ENCODE measurements at regions not wholly inside any gene's neighbourhood (a gene's known extent, or its start where the extent isn't known, plus 50 kb on each side); places are given as distances from the start of the nearest gene placed in this dataset.
"Not testable (repeated sequence)": the region's sequence is repeated elsewhere in the genome, so short reads cannot be mapped to it uniquely, and the experiment has no call there.

DNA sequence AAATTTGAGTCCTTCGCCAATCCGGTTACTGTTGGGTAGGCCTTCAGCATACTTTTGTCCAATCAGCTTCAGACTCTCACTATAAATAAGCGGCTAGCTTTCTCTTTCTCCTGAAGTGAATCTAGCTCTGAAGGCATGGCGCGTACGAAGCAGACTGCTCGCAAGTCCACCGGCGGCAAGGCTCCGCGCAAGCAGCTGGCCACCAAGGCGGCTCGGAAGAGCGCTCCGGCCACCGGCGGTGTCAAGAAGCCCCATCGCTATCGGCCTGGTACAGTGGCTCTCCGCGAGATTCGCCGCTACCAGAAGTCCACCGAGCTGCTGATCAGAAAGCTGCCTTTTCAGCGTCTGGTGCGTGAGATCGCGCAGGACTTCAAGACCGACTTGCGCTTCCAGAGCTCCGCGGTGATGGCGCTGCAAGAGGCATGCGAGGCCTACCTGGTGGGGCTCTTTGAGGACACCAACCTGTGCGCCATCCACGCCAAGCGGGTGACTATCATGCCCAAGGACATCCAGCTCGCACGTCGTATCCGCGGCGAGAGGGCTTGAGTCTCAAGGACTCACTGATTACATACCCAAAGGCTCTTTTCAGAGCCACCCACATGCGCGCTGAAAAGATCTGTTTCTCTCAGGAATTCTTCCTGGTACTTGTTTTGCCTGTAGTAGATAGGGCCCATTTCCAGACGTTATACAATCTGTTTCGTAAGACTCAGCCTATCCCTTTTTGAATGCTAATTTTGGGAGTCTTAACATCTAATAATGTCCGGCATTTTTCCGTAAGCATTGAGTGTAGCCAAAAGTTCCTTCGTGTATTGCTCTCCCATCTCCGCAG is 102.0 kb downstream of the OR2B2 start:
- Histone ChIP-seq H3K36me3 (ENCODE audit: insufficient read depth, low read length) (no peaks in the 10 kb centered on the region), H3K4me1 (ENCODE audit: insufficient read depth, low read length) (peaks cover 12% of the 10 kb centered on the region), H3K27me3 (ENCODE audit: control insufficient read depth in 1 of 2, insufficient read depth in 2 of 2, low read length in 2 of 2) (peaks cover 10 to 27% of the 10 kb centered on the region in 2 donors), H3K4me3 (ENCODE audit: low read depth in 1 of 2, low read length in 2 of 2) (peak overlapping the region; percentile 39 to 75), H3K9me3 (ENCODE audit: low read length) (no peaks in the 10 kb centered on the region), H3K9ac (ENCODE audit: low read length) (peak overlapping the region; percentile 44), H3K27ac (ENCODE audit: low read depth, low read length) (peak overlapping the region; percentile 79)

GRCh38 chr6:27809067-27809938 is 102.9 kb downstream of the OR2B2 start:
- no peaks in the 10 kb centered on the region for H3K36me3 ChIP-seq (ENCODE audit: insufficient read depth, low read length)
- no peaks in the 10 kb centered on the region for H3K9me3 ChIP-seq (ENCODE audit: low read length)
- H3K4me3 ChIP-seq (ENCODE audit: low read depth in 1 of 2, low read length in 2 of 2): peak overlapping the region; percentile 39 to 75
- peaks cover 12% of the 10 kb centered on the region for H3K4me1 ChIP-seq (ENCODE audit: insufficient read depth, low read length)
- H3K27me3 ChIP-seq (ENCODE audit: control insufficient read depth in 1 of 2, insufficient read depth in 2 of 2, low read length in 2 of 2): peaks cover 10 to 19% of the 10 kb centered on the region in 2 donors
- H3K27ac ChIP-seq (ENCODE audit: low read depth, low read length): peak overlapping the region; percentile 79
- no peak overlapping the region for H3K9ac ChIP-seq (ENCODE audit: low read length)

- H3K9ac ChIP-seq (ENCODE audit: low read length); H3K36me3 ChIP-seq (ENCODE audit: insufficient read depth, low read length); H3K27ac ChIP-seq (ENCODE audit: low read depth, low read length); H3K9me3 ChIP-seq (ENCODE audit: low read length): not testable (repeated sequence)
- Histone ChIP-seq H3K4me3 (ENCODE audit: low read depth in 1 of 2, low read length in 2 of 2) (peak overlapping the region in 1 of 2 donors; percentile 70), H3K27me3 (ENCODE audit: control insufficient read depth in 1 of 2, insufficient read depth in 2 of 2, low read length in 2 of 2) (peaks cover 10 to 18% of the 10 kb centered on the region in 2 donors), H3K4me1 (ENCODE audit: insufficient read depth, low read length) (peaks cover 12% of the 10 kb centered on the region)
These were observed 103.7 kb downstream of the OR2B2 start for GRCh38 chr6:27808242-27809066.

DNA sequence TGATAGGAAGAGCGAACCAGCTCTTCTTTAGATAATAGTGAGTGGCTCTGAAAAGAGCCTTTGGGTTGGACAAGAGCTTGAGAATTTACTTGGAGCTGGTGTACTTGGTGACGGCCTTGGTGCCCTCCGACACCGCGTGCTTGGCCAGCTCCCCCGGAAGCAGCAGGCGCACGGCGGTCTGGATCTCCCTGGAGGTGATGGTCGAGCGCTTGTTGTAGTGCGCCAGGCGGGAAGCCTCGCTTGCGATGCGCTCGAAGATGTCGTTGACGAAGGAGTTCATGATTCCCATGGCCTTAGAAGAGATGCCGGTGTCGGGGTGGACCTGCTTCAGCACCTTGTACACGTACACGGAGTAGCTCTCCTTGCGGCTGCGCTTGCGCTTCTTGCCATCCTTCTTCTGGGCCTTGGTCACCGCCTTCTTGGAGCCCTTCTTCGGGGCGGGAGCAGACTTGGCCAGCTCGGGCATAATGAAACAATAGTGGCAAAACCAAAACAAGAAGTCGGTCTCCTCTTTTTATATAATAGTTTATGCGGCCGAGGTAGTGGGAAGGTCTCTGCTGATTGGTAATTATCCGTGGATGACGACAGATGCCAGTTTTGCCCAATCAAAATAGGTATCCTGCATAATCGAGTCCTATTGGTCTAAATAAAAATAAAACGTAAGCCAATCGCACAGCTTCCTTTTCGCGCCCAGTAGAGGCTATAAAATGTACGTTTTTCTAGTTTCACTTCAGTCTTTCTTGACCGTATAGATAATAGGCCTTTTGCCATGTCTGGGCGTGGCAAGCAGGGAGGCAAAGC is 104.6 kb downstream of the OR2B2 start:
- H3K36me3 ChIP-seq (ENCODE audit: insufficient read depth, low read length); H3K9me3 ChIP-seq (ENCODE audit: low read length); H3K9ac ChIP-seq (ENCODE audit: low read length): not testable (repeated sequence)
- Histone ChIP-seq H3K4me1 (ENCODE audit: insufficient read depth, low read length) (peaks cover 12% of the 10 kb centered on the region), H3K4me3 (ENCODE audit: low read depth in 1 of 2, low read length in 2 of 2) (peak overlapping the region; percentile 25 to 70), H3K27me3 (ENCODE audit: control insufficient read depth in 1 of 2, insufficient read depth in 2 of 2, low read length in 2 of 2) (peaks cover 10 to 18% of the 10 kb centered on the region in 2 donors), H3K27ac (ENCODE audit: low read depth, low read length) (peak overlapping the region; percentile 63)

DNA sequence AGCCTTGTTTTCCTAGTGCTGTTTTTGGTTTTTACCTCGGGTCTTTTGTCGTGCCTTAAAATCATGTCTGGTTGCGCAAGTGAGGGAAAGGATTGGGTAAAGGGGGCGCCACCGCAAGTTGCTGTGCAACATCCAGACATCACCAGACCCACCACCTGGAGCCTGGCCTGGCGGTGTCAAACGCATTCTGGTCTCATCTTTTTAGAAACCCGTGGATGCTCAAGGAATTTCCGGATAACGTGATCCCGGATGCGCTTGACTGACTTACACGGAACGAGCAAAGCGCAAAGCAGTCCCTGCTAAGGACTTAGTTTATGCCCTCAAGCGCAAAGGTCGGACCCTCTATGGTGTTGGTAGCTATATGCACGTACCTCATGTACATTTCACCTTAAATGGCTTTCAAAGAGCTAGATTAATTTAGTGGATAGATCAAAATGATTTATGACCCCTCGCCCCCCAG is 105.2 kb downstream of the OR2B2 start:
- H3K27me3 ChIP-seq (ENCODE audit: control insufficient read depth in 1 of 2, insufficient read depth in 2 of 2, low read length in 2 of 2): peaks cover 10 to 18% of the 10 kb centered on the region in 2 donors
- H3K4me3 ChIP-seq (ENCODE audit: low read depth in 1 of 2, low read length in 2 of 2): peak overlapping the region; percentile 25 to 70
- H3K9ac ChIP-seq (ENCODE audit: low read length): no peak overlapping the region
- no peaks in the 10 kb centered on the region for H3K36me3 ChIP-seq (ENCODE audit: insufficient read depth, low read length)
- no peaks in the 10 kb centered on the region for H3K9me3 ChIP-seq (ENCODE audit: low read length)
- H3K27ac ChIP-seq (ENCODE audit: low read depth, low read length): peak overlapping the region; percentile 63
- peaks cover 12% of the 10 kb centered on the region for H3K4me1 ChIP-seq (ENCODE audit: insufficient read depth, low read length)

DNA sequence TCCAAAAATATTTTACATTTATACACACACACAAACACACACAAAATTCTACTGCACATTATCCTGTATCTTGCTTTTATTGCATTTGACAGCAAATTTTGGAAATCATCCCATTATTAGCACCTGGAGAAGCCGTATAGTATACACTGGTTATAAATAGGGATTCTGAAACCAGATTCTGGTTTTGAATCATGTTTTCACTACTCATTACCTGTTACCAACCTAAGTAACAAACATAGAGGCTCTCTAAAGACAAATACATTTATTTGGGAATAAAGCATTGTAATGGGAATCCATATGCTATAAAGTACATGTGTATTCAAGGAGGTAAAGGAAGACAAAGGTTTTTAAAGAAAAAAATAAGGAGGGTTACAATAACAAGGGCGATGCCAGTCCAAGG is 106.8 kb downstream of the OR2B2 start:
- no peak overlapping the region for H3K4me3 ChIP-seq (ENCODE audit: low read depth in 1 of 2, low read length in 2 of 2)
- H3K36me3 ChIP-seq (ENCODE audit: insufficient read depth, low read length): no peaks in the 10 kb centered on the region
- H3K4me1 ChIP-seq (ENCODE audit: insufficient read depth, low read length): peaks cover 12% of the 10 kb centered on the region
- H3K9ac ChIP-seq (ENCODE audit: low read length): no peak overlapping the region
- no peaks in the 10 kb centered on the region for H3K9me3 ChIP-seq (ENCODE audit: low read length)
- H3K27ac ChIP-seq (ENCODE audit: low read depth, low read length): no peak overlapping the region
- peaks cover 10 to 16% of the 10 kb centered on the region in 2 donors for H3K27me3 ChIP-seq (ENCODE audit: control insufficient read depth in 1 of 2, insufficient read depth in 2 of 2, low read length in 2 of 2)

DNA sequence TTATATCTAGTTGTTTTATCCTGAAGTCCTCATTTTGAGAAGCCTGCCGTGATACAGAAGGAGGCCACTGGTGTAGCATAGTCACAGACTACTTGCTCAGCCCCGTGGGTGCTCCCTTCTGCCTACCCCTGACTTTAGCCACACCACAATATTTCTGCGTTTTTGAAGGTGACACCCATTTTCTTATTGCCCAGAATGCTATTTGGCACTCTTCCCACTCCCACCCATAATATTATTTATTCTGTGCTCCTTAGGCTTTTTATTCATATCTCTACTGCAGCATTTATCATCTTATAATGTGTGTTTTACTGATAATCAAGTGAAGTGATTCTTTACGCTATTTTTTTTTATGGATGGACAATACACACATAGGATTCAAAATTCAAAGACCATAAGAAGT is 107.3 kb downstream of the OR2B2 start:
- Histone ChIP-seq H3K9me3 (ENCODE audit: low read length) (no peaks in the 10 kb centered on the region), H3K4me1 (ENCODE audit: insufficient read depth, low read length) (peaks cover 12% of the 10 kb centered on the region), H3K36me3 (ENCODE audit: insufficient read depth, low read length) (no peaks in the 10 kb centered on the region), H3K4me3 (ENCODE audit: low read depth in 1 of 2, low read length in 2 of 2) (no peak overlapping the region), H3K9ac (ENCODE audit: low read length) (no peak overlapping the region), H3K27ac (ENCODE audit: low read depth, low read length) (no peak overlapping the region), H3K27me3 (ENCODE audit: control insufficient read depth in 1 of 2, insufficient read depth in 2 of 2, low read length in 2 of 2) (peaks cover 10 to 11% of the 10 kb centered on the region in 2 donors)

DNA sequence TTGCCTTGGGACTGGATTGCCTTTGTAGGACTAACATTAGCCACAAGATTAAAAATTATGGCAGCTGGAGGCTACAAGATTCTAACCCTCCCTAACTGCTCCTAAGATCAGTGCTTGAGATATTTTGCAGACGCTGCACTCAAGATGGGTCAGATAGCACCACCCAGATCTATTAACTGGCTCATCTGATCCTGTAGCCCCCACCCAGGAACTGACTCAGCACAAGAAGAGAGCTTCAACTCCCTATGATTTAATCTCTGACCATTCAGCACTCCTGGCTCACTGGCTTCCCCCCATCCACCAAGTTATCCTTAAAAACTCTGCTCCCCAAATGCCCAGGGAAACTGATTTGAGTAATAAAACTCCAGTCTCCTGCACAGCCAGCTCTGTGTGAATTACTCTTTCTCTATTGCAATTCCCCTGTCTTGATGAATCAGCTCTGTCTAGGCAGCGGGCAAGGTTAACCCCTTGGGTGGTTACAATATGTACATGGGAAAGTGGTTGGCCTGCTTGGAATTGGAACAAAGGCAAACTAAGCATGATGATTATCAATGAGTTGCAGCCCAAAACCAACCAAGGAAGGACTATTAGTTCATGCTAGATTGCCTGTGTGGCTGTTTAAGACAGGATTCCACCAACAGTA is 111.3 kb downstream of the OR2B2 start:
- H3K4me1 ChIP-seq (ENCODE audit: insufficient read depth, low read length): no peaks in the 10 kb centered on the region
- H3K9ac ChIP-seq (ENCODE audit: low read length): no peak overlapping the region
- H3K9me3 ChIP-seq (ENCODE audit: low read length): no peaks in the 10 kb centered on the region
- no peak overlapping the region for H3K27ac ChIP-seq (ENCODE audit: low read depth, low read length)
- H3K36me3 ChIP-seq (ENCODE audit: insufficient read depth, low read length): no peaks in the 10 kb centered on the region
- H3K27me3 ChIP-seq (ENCODE audit: control insufficient read depth in 1 of 2, insufficient read depth in 2 of 2, low read length in 2 of 2): no peaks in the 10 kb centered on the region
- H3K4me3 ChIP-seq (ENCODE audit: low read depth in 1 of 2, low read length in 2 of 2): no peak overlapping the region

GRCh38 chr6:27797960-27798359 is 114.2 kb downstream of the OR2B2 start:
- no peak overlapping the region for H3K27ac ChIP-seq (ENCODE audit: low read depth, low read length)
- H3K27me3 ChIP-seq (ENCODE audit: control insufficient read depth in 1 of 2, insufficient read depth in 2 of 2, low read length in 2 of 2): no peaks in the 10 kb centered on the region
- no peaks in the 10 kb centered on the region for H3K9me3 ChIP-seq (ENCODE audit: low read length)
- H3K4me1 ChIP-seq (ENCODE audit: insufficient read depth, low read length): no peaks in the 10 kb centered on the region
- H3K4me3 ChIP-seq (ENCODE audit: low read depth in 1 of 2, low read length in 2 of 2): no peak overlapping the region
- H3K9ac ChIP-seq (ENCODE audit: low read length): no peak overlapping the region
- H3K36me3 ChIP-seq (ENCODE audit: insufficient read depth, low read length): no peaks in the 10 kb centered on the region

Data from muscle layer of colon (tissue), 2 donors.